ENCODE measurements at regions not wholly inside any gene's neighbourhood (a gene's known extent, or its start where the extent isn't known, plus 50 kb on each side); places are given as distances from the start of the nearest gene placed in this dataset.

DNA sequence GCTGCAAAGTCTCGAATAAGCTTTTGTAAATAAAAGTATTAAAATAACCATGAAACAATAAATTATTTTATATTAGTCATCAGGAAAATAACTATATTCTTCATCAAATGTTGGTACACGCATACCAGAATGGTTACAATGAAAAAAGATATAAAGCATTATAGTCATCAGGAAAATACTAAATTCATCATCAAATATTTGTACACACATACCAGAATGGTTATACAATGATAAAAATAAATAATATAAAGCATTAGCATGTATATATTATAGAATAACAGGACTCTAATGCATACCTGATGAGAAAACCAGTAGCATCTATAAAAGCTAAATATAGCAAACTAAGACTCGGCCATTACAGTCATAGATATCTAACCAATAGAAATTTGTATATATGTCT lies 202.9 kb downstream of the TRAM1L1 start:
- Histone ChIP-seq H4K20me1 (ENCODE audit: control insufficient read depth, insufficient read depth, insufficient read length) (no peaks in the 10 kb centered on the region), H4K91ac (ENCODE audit: insufficient read length, low read depth, low read length) (no peak overlapping the region), H3K79me1 (ENCODE audit: insufficient read depth, low read depth, low read length, poor library complexity, severe bottlenecking) (no peaks in the 10 kb centered on the region), H3K18ac (ENCODE audit: insufficient read length, low read depth, low read length) (no peak overlapping the region), H2BK20ac (ENCODE audit: low read depth, low read length, poor library complexity, severe bottlenecking) (no peak overlapping the region), H3K79me2 (ENCODE audit: insufficient read depth, low read length) (no peaks in the 10 kb centered on the region), H2BK5ac (ENCODE audit: insufficient read length, low read length) (no peak overlapping the region), H2BK12ac (ENCODE audit: insufficient read length, low read depth, low read length) (no peak overlapping the region), H3K56ac (ENCODE audit: insufficient read length, low read depth, low read length) (no peak overlapping the region), H3K23me2 (ENCODE audit: insufficient read length, low read depth, low read length, poor library complexity, severe bottlenecking) (no peaks in the 10 kb centered on the region), H3T11ph (ENCODE audit: low read length) (no peak overlapping the region), H3K27me3 (ENCODE audit: insufficient read depth, low read length) (no peaks in the 10 kb centered on the region), H3K23ac (ENCODE audit: insufficient read length, low read depth, low read length) (no peak overlapping the region), H3K4me1 (ENCODE audit: insufficient read depth, low read length) (no peaks in the 10 kb centered on the region), H3K14ac (ENCODE audit: insufficient read depth, low read length) (no peak overlapping the region), H3K9ac (ENCODE audit: extremely low read depth, insufficient read length, low read length) (no peak overlapping the region), H3K4ac (ENCODE audit: low read depth, low read length) (no peak overlapping the region), H3K4me2 (ENCODE audit: insufficient read depth, insufficient read length, low read length) (no peak overlapping the region), H2AK5ac (ENCODE audit: insufficient read length, low read length) (no peak overlapping the region), H2BK15ac (ENCODE audit: low read depth, low read length) (no peak overlapping the region), H2AFZ (ENCODE audit: low read length) (no peak overlapping the region), H4K5ac (ENCODE audit: insufficient read length, low read depth, low read length) (no peak overlapping the region), H3K27ac (ENCODE audit: insufficient read length, low read depth, low read length) (no peak overlapping the region), H2BK120ac (ENCODE audit: low read depth, low read length, poor library complexity, severe bottlenecking) (no peak overlapping the region), H3K9me3 (ENCODE audit: control insufficient read depth, low read depth, low read length) (no peaks in the 10 kb centered on the region), H4K8ac (replicated peaks; ENCODE audit: insufficient read length, low read depth, low read length) (no peak overlapping the region)
- Mint-ChIP-seq H3K4me1 (peaks cover 5 to 9% of the 10 kb centered on the region in 2 experiments; a peak in 3 of 4 replicates), H3K9me3 (no peaks in the 10 kb centered on the region), H3K27ac (no peak overlapping the region), H3K36me3 (ENCODE audit: insufficient read depth in 1 of 3, low read depth in 3 of 3) (no peaks in the 10 kb centered on the region), H3K4me3 (no peak overlapping the region), H3K27me3 (ENCODE audit: low read depth) (no peaks in the 10 kb centered on the region)
- TF ChIP-seq, protein P1, sequence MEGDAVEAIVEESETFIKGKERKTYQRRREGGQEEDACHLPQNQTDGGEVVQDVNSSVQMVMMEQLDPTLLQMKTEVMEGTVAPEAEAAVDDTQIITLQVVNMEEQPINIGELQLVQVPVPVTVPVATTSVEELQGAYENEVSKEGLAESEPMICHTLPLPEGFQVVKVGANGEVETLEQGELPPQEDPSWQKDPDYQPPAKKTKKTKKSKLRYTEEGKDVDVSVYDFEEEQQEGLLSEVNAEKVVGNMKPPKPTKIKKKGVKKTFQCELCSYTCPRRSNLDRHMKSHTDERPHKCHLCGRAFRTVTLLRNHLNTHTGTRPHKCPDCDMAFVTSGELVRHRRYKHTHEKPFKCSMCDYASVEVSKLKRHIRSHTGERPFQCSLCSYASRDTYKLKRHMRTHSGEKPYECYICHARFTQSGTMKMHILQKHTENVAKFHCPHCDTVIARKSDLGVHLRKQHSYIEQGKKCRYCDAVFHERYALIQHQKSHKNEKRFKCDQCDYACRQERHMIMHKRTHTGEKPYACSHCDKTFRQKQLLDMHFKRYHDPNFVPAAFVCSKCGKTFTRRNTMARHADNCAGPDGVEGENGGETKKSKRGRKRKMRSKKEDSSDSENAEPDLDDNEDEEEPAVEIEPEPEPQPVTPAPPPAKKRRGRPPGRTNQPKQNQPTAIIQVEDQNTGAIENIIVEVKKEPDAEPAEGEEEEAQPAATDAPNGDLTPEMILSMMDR (conservative IDR thresholded peaks at IDR 0.05) = no peak
- DNase-seq = no peak
- WGBS (ENCODE audit: extremely low coverage, insufficient read length, low lambda C conversion rate) = no CpG with 5 or more reads among the region's 3 CpGs
